GM18507 (cell line): ENCODE measurements at regions not wholly inside any gene's neighbourhood (a gene's known extent, or its start where the extent isn't known, plus 50 kb on each side); places are given as distances from the start of the nearest gene placed in this dataset.
"Not testable (repeated sequence)": the region's sequence is repeated elsewhere in the genome, so short reads cannot be mapped to it uniquely, and the experiment has no call there.

Experiments used
- DNase-seq: peaks from one replicate; pipeline ENCODE4 v3.0.0; 2011; ENCODE audit warnings: low read depth; ENCODE audit not compliant: insufficient read length; ENCODE audit errors: extremely low spot score
- FAIRE-seq: peaks from 2 replicates; lab custom pipeline; 2011; peaks lifted over from hg19 to GRCh38; lab: Jason Lieb, UNC

DNA sequence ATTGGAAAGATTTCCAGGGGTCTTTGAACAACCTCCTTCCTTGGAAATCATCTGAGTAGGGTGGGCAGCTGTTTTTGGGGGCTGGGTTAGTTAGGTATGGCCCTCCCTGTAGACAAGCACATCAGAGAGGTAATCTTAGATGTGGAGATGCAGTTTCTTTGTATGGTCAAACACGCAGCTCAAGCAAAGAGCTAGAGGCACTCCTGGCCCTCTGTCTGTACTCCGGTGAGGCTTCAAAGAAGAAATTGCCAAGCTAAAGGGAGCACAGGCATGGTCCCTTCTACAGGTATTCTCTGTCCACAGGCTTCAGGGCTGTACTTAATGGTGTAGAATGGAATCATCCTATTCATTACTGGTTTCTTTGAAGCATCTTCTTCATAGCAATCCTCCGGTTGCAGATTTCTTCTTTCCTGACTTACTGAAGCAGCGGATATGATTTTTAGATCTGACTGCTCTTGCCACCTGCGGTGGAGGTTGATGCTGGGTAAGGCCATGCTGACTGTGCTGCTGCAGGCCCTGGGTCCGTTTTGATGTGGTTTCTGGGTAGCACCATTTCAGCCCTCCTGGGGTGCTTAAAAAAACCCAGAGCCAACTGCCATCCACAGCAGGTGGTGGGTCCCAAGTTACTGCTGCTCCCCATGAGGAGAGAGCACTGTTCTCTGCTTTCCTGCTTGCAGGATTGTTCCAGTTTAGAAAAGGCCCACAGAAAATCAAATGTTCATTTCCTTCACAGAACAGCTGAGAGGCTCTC lies 318.9 kb upstream of the GATB start:
- DNase-seq (no peak), FAIRE-seq (peak; percentile 36)

DNA sequence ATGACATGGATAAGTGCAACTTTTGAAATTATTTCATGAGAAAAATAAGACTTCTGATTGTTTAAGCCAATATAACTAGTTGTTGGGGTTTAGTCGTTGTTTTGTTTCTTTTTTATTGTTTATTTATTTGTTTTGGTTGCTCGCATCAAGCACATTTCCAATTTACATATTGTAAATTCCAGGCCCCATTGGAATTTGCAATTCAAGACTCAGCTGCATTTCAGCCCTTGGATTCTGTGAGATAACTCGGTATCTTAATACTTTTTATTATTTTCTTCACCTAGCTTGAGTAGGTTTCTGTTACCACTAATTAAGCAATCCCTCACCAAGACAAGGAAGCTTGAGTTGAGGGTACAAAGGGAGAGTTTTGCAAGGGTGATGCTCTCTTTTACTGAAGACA lies 318.3 kb upstream of the GATB start:
- FAIRE-seq (no peak), DNase-seq (no peak)

DNA sequence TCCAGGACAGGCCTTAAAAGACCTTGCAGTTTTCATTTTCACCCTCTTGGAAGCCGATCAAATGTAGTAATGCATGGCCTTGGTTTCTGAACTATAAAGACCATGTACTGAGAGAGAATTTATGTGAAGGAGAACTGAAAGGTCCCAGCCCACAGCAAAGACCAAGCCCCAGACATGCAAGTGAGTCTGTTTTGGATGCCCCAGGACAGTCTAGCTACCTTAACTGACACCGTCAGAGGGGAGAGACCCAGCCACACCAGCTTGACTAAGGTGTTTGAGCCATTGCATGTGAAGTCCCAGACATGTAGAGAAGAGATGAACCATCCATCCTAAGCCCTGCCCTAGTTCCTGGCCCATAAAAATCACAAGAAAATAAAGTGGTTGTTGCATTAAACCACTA lies 316.8 kb upstream of the GATB start:
- DNase-seq: no peak
- FAIRE-seq: no peak

DNA sequence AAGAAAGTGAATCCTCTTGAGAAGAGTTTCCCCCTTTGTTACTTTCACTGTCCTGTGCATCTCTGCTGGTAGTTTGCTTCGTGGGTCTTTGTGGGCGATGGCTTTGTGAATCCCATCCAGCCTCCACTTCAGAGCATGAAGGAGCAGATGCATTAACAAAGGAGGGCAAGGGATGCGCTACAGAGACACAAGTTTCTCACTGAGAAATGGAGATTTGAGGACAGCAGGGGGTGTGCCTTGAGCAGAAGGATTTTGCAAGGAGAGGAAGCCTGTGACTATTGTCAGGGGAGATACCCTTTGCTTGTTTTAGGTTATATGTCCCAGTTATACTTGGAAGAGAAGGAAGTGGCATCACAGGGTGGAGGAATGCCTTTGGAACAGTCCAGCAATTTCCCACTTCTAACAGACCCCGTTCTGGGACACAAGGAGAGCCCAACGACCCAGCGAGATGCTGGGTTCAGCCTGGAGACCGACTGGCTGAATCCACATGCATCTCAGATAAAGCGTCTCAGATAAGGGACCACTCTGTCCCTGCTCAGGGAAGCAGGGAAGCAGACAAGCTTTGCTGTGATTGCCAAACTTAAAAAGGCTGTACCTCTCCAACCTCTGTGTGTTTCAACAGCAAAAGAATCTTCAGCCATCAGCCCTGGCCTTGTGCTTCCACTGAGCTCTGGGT lies 314.6 kb upstream of the GATB start:
- no peak for DNase-seq

DNA sequence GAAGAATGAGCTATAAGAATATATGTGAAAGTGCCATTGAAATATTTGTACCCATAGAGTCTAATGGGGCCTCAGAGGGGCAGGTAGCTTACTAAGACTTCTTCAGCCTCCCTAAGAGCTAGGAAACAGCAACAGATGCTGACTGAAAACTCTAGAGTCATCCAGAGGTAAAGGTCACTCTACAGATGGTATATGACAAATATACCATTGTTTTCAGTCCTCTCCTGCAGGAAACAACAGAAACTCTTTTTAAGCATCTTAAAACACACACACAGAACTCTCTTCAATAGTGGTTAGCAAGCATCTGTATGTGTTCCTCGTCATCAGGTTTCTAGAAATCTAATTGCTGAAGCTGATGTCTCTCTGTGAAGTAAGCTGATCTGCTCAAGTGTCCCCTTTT lies 313.8 kb upstream of the GATB start:
- DNase-seq: no peak
- no peak for FAIRE-seq

More for the DNA sequence above, 314.6 kb upstream of the GATB start:
- FAIRE-seq: no peak

DNA sequence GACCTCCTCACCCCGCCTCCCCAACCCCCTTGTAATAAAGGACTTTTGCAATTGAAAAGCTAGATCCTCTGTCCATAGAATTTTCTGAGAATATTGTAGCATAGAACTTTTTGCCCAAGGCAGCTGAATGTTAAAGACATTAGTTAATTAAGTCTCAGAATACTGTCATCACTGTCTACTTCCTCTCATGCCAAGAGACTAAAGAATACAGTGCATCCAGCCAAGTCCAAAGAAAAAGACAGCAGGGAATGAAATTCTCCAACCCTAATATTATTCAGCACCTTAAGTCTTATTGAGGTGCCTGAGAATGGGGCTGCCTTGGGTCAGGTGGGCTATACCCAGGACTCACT lies 313.3 kb upstream of the GATB start:
- DNase-seq (no peak), FAIRE-seq (no peak)

DNA sequence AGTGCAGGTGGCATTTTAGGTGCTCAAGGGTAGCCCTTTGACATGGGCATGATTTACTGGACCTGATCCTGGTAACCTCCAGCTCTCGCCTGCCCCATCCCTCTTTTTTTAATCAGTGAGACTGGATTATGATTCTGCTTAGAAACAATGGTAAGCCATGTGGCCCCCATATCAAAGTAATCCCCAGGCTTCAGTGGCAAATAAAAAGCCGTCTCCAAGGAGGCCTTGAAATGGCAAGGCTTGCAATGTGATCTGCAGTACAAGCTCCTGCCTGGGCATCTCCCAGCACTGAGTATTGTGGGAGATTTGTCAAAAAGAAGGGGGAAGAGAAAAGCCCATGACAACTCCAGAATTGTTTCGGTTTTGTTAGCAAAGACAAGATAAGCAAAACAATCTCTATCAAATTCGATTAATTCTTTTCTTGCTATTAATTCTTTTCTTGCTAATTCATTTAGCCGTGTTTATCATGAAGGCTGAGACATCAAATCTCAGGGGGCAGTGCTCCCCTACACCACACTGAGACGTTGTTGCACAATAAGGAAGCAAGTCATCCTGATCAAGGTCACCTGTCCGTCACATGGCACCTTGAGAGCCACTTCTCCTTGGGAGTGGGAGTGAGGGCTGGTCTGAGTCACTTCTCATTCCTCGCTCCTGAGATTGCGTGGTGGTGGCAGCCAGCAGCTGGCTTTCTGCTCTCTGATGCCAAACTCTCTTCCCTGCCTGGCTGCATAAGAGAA lies 312.7 kb upstream of the GATB start:
- no peak for FAIRE-seq
- no peak for DNase-seq

DNA sequence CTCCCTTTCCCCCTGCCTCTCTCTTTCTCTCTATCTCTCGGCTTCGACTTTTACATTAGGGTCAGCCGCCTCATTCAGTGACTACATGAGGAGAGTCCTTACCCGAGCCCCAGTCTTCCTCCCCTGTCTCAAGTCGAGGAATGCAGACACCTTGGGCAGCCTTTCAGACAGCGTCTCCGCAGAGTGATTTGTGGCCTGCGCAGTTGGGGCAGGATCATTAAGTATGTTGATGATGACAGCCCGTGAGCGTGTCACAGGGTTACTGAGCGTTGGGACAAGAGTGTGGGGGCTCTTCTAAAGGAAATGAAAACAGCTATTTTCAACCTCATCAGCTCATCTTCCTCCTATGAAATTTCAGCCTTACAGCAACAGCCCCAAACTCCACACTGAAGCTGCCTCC lies 312.1 kb upstream of the GATB start:
- no peak for FAIRE-seq

DNA sequence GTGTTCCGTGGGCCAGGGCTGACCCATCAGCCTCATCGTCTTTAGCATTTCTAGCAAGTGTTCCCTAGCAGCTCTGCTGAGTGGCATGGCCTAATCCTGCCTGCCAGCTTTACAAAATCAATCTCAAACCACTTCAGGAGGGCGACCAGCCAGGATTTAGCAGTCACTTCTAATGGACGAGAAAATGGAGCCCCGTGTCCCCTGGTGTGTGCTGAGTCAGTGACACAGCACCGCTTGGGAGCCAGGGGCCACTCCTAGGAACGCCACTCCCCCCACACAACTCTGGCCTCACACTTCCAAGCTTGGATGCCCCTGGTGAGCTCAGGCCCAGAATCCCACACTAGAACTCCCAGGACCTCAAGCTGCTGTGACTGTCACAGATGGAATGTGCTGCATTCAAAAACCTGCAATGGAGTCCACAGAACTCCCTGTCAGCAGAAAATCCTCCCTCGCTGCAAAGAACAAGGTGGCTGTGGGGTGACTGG lies 311.2 kb upstream of the GATB start:
- FAIRE-seq (no peak), DNase-seq (no peak)

More for the DNA sequence above, 312.1 kb upstream of the GATB start:
- no peak for DNase-seq

DNA sequence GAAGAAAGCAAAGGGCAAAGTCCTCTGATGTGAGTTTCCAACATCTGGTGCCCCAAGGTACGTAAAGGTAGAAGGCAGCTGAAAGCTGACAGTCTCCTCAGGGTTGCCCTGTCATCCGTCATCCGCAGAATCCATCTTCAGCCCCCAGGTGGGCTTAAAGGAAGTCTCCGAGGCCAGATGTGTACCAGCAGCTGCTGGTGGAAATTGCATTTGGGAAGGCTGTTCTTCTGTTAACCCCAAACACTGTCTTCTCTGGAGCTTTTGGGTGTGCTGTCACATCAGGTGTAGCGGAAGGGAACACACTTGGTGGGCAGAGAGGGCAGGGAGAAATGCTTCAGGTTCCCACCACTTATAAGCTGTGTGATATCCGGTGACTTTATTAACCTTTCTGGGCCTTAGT lies 310.0 kb upstream of the GATB start:
- DNase-seq: no peak
- no peak for FAIRE-seq

DNA sequence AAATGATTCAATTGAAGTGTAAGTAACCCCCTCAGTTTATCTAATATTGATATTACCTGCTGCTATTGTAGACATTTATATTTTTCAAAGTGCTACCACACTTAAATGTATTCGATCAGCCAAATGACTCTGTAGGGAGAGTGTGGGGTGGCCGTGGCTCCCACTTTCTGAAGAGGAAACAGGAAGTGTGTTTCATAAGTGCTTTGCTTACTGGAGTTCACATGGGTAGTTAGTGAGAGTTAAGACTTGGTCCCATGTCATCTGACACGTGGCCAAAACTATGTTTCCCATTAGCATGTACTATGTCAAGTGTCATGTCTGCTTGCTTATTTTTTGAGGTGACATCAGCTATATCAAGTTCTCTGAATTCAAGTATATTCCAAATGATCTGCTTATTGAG lies 308.1 kb upstream of the GATB start:
- FAIRE-seq: peak; percentile 35
- no peak for DNase-seq

DNA sequence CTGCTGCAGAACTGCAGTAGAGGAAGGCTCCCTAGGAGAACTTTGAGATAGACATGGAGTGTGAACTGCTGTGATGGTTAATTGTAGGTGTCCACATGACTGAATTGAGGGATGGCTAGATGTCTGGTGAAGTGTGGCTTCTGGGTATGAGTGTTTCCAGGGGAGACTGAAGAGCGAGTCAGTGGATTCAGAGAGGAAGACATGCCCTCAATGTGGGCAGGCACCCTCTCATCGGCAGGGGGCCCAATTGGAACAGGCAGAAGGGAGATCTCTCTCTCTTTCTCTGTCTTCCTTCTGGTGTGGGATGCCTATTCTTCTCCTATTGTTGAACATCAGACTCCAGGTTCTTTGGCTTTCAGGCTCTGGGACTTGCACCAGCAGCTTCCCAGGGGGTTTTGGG lies 304.7 kb upstream of the GATB start:
- FAIRE-seq: no peak
- DNase-seq: no peak

DNA sequence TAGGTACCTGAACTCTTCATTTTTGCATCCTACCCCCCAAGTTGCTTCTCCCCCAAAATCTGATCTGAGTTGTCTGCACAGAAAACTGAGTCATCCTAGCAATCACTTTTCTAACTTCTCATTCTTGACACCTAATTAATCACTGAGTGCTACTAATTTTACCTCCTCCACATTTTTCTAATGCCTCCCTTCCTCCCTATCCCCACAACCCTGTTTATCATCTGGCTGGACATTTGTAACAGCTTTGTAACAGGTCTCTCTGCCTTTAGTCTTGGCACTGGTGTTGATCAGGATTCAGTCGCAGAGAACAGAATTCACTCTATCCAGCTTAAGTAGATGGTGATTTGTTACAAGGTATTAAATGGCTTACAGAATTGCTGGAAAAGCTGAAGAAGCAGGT lies 303.9 kb upstream of the GATB start:
- no peak for DNase-seq
- no peak for FAIRE-seq

DNA sequence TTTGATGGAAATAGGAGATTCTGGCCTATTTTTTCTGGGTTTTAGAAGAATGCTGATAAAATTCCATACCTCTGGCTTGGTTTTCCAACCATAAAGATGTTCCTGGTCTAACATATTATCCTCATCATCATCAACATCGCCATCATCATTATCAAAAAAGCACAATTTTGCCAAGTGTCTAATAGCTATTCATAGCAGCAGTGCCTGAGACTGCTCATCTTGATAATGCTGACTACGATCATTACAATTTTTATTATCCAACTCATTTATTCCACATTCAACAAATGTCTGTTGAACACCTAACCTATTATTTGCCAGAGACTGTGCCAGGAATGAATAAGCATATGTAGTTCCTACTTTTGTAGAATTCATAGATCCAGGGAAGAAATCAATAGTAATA lies 303.5 kb upstream of the GATB start:
- DNase-seq (no peak), FAIRE-seq (no peak)

DNA sequence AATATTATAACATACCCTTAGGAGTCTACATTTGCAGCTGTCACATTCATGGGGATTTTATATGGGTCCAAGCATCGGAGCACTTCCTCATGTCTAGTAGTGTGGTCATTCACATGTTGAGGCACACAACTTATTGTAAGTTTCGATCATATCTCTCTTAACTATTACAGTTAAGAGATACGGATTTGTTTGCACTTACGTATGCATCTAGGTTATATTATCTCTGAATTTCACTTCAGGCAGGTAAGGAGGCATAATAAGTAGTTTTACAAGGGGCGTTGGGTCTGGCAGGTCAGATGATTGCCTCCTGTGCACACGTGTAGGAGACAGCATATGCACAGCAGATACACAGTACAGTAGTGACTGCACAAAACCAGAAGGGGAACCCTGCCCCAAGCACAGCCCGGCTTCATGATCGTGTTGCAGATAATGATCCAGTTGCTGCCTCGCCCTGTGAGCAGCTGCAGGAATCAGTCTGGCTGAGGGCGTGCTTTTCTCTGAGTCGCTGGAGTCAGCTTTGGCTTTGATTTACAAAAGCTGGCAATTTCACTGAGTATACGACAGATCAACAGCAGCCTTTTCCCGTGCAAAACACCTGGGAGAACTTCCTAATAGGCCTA lies 302.9 kb upstream of the GATB start:
- DNase-seq (no peak), FAIRE-seq (peak; percentile 31)

DNA sequence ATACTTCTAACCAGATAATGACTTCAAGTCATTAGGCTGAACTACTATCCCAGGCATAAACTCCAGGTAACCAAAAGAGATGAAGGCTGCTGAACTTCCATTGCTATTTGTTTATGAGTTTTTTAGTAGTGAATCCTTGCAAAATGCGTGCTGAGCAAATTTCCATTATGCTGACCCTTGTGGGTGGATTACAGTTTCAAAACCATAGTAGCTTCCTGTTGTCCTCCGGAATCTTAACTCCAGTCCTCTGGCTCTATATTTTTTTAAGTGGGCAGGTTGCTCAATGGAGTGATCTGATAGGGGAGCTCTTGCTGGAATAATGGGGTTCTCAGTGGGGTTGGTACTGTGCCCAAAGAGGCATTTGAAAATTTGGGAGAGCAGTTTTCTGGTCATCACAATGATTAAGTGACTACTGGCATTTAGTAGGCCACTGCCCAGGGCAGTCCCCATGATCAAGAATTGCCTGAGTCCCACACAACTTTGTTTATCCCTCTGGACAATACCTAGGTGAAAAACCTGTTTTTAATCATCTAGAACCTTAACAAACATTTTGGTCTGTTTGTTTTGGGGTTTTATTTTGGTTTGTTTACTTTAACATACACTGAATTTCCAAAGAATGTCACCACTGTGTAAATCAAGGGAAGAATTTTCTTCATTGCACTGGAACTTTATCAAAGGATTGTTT lies 302.3 kb upstream of the GATB start:
- no peak for FAIRE-seq
- DNase-seq: no peak

DNA sequence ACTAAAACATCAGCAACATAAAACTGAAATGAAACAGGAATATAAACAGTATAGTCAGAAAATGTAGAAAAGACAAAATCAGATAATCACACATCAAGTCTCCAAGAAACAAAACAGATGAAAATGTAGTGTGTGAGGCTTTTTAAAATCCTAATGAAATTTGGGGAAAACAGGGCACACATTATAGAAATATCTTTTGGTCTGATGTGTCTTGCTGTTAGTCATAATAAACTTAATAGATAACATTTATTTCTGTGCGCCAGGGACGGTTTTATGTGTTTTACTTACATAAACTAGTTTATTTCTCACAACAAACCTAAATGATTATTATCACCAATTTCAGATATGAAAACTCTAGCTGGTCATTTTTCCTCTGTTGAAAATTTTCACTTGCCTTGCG lies 293.9 kb upstream of the GATB start:
- DNase-seq (no peak), FAIRE-seq (no peak)

DNA sequence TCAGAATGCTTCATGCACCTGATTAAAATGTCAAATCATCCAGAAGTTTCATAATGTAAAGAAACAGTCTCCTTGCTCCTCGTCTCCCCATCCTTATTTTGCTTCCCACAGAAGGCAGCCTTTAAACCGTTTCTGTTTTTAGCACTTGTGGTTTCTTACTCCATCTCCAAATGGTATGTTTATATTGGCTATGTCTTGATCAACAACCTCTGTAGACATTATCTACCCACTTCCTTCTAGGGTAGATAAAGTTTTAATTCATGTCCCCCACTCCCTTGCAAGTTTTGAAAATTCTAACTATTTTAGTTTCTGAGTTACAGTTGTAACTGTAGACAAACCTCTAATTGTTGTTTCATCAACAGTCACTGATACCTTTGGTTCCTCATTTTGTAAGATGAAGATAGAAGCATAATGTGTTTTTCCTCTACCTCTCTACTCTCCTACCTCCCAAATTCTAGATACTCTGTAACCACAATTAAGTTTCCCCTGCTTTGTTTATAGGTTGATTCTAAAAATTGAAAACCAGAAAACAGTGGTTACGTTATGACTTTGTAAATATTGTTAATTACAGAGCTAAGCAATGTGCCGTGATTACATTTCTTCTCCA lies 291.7 kb upstream of the GATB start:
- FAIRE-seq: peak; percentile 58

DNA sequence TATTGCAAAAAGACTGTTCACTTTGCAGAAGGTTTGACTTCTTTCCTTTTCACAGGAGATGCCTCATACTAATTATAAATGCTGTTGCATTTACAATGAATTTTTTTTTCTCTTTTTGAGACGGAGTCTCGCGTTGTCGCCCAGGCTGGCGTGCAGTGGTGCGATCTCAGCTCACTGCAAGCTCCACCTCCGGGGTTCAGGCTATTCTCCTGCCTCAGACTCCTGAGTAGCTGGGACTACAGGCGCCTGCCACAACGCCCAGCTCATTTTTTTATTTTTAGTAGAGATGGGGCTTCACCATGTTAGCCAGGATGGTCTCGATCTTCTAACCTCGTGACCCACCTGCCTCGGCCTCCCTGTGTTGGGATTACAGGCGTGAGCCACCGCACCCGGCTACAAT lies 290.5 kb upstream of the GATB start:
- DNase-seq, FAIRE-seq: not testable (repeated sequence)

More for the DNA sequence above, 291.7 kb upstream of the GATB start:
- no peak for DNase-seq
